OCI-LY7 (cell line): ENCODE measurements at regions not wholly inside any gene's neighbourhood (a gene's known extent, or its start where the extent isn't known, plus 50 kb on each side); places are given as distances from the start of the nearest gene placed in this dataset.

Experiments
- EZH2phosphoT487 ChIP-seq: fragments of 200-600 bp; sonication (generic); IDR thresholded peaks from 2 replicates; pipeline ENCODE4 v1.6.1; 2018; ENCODE audit warnings: low read depth, borderline replicate concordance, mild to moderate bottlenecking, mixed run types, antibody characterized with exemption, low read length, moderate library complexity, mixed read lengths
- TF ChIP-seq, protein P1 (sequence below): fragments of 200-600 bp; sonication (generic); conservative IDR thresholded peaks from 2 replicates; pipeline ENCODE4 v1.5.1; 2014; ENCODE audit warnings: mild to moderate bottlenecking, antibody characterized with exemption, low read length, moderate library complexity, mixed read lengths

DNA sequence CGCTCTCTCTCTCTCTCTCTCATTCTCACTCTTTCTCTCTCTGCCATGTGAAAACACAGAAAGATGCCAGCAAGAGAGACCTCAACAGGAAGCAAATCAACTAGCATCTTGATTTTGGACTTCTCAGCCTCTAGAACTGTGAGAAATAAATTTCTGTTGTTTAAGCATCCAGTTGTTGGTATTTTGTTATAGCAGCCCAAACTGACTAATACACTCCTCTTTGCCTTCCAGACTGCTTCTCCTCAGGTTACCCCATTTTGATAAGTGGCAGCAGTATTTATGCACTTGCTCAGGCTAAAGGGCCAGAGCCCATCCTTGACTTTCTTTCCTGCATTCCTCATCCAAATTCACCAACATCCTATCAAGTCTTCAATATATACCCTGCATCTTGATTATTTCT lies 76.6 kb upstream of the NANOGP8 start:
- TF ChIP-seq, protein P1, sequence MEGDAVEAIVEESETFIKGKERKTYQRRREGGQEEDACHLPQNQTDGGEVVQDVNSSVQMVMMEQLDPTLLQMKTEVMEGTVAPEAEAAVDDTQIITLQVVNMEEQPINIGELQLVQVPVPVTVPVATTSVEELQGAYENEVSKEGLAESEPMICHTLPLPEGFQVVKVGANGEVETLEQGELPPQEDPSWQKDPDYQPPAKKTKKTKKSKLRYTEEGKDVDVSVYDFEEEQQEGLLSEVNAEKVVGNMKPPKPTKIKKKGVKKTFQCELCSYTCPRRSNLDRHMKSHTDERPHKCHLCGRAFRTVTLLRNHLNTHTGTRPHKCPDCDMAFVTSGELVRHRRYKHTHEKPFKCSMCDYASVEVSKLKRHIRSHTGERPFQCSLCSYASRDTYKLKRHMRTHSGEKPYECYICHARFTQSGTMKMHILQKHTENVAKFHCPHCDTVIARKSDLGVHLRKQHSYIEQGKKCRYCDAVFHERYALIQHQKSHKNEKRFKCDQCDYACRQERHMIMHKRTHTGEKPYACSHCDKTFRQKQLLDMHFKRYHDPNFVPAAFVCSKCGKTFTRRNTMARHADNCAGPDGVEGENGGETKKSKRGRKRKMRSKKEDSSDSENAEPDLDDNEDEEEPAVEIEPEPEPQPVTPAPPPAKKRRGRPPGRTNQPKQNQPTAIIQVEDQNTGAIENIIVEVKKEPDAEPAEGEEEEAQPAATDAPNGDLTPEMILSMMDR: no peak
- no peak for TF ChIP-seq EZH2phosphoT487
